HT-29 (cell line): ENCODE measurements at regions not wholly inside any gene's neighbourhood (a gene's known extent, or its start where the extent isn't known, plus 50 kb on each side); places are given as distances from the start of the nearest gene placed in this dataset. TPM values are rescaled to one million over a fixed set of nuclear protein-coding genes. Genes with fewer than 3 reads are reported as not detected.

Experiments used
- DNase-seq: peaks from one replicate; pipeline ENCODE4 v3.0.0-alpha.2; 2015; ENCODE audit warnings: low spot score
- small RNA-seq: library from RNA; depleted of rRNA; stranded (forward); fragments of <200 nt; gene quantifications from one replicate; pipeline ENCODE3, GENCODE V24; 2014

GRCh38 chr4:124596816-124597215, 115.7 kb downstream of the ANKRD50 start:
- DNase-seq = no peak

- DNase-seq = peak; percentile 55
These were observed 102.3 kb downstream of the ANKRD50 start for GRCh38 chr4:124610211-124610610.

Small RNA genes lying in the stretch of these regions (small RNA-seq; reads per million reads assigned to genes)
- gene AC093767.1 = not detected
